Esophagus muscularis mucosa (tissue), 4 donors: ENCODE measurements at regions not wholly inside any gene's neighbourhood (a gene's known extent, or its start where the extent isn't known, plus 50 kb on each side); places are given as distances from the start of the nearest gene placed in this dataset.

ENCODE experiments used
- EP300 ChIP-seq: sonication (generic); formaldehyde crosslinking; IDR thresholded peaks from one replicate; pipeline ENCODE4 v1.6.1; 2017; ENCODE audit warnings: antibody characterized with exemption
- POLR2A ChIP-seq: fragments of 450-650 bp; IDR thresholded peaks from one replicate; pipeline ENCODE4 v1.6.1; 2017; ENCODE audit warnings: antibody characterized with exemption, moderate library complexity, mild to moderate bottlenecking, low read depth
- POLR2AphosphoS5 ChIP-seq, 2 donors: sonication (generic); formaldehyde crosslinking; IDR thresholded peaks; one replicate each; pipeline ENCODE4 v1.6.1; 2017; ENCODE audit warnings: antibody characterized with exemption in 2 of 2
- TF ChIP-seq, protein P1 (sequence below), 3 experiments: fragments of 200-600 bp in 2 of 3; fragments of 450-650 bp in 1 of 3; sonication (generic) in 2 of 3; IDR thresholded peaks; one replicate each; pipeline ENCODE4 v1.5.1; 2017 to 2019; ENCODE audit warnings: antibody characterized with exemption in 3 of 3, mild to moderate bottlenecking in 2 of 3, moderate library complexity in 1 of 3

GRCh38 chr13:34137200-34137599 lies 319.3 kb downstream of the RFC3 start:
- TF ChIP-seq, protein P1, sequence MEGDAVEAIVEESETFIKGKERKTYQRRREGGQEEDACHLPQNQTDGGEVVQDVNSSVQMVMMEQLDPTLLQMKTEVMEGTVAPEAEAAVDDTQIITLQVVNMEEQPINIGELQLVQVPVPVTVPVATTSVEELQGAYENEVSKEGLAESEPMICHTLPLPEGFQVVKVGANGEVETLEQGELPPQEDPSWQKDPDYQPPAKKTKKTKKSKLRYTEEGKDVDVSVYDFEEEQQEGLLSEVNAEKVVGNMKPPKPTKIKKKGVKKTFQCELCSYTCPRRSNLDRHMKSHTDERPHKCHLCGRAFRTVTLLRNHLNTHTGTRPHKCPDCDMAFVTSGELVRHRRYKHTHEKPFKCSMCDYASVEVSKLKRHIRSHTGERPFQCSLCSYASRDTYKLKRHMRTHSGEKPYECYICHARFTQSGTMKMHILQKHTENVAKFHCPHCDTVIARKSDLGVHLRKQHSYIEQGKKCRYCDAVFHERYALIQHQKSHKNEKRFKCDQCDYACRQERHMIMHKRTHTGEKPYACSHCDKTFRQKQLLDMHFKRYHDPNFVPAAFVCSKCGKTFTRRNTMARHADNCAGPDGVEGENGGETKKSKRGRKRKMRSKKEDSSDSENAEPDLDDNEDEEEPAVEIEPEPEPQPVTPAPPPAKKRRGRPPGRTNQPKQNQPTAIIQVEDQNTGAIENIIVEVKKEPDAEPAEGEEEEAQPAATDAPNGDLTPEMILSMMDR (IDR thresholded peaks at IDR 0.05), result no peak
- TF ChIP-seq EP300, result no peak
- TF ChIP-seq POLR2A, result no peak
- no peak for TF ChIP-seq POLR2AphosphoS5 (IDR thresholded peaks at IDR 0.05)
